ENCODE measurements at regions not wholly inside any gene's neighbourhood (a gene's known extent, or its start where the extent isn't known, plus 50 kb on each side); places are given as distances from the start of the nearest gene placed in this dataset.

DNA sequence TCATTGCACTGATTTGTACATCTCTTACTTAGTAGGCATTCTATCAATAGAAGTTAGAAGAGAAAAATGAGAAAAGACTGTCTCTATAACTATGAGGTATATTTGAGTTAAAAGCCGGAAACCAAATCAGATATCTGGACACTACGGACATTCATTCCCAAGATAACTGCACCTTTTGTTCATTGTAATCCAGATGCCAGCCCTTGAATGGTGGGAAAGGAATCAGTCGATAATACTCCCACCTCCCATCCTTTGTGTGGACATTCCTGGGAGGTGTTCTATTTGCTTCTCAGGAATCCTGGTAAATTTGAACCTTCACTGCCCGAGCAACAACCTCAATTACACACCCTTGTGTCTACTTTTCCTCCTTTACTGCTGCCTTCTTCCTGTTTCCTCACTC, 225.2 kb downstream of the CHD9NB start:
- H3K27ac Mint-ChIP-seq, result no peak overlapping the region
- no peaks in the 10 kb centered on the region for H3K4me1 Mint-ChIP-seq
- H3K4me1 ChIP-seq, result peaks cover 8% of the 10 kb centered on the region
- no peaks in the 10 kb centered on the region for H3K9me3 ChIP-seq (ENCODE audit: low read depth)
- H3K9ac ChIP-seq, result no peak overlapping the region
- TF ChIP-seq, protein P1, sequence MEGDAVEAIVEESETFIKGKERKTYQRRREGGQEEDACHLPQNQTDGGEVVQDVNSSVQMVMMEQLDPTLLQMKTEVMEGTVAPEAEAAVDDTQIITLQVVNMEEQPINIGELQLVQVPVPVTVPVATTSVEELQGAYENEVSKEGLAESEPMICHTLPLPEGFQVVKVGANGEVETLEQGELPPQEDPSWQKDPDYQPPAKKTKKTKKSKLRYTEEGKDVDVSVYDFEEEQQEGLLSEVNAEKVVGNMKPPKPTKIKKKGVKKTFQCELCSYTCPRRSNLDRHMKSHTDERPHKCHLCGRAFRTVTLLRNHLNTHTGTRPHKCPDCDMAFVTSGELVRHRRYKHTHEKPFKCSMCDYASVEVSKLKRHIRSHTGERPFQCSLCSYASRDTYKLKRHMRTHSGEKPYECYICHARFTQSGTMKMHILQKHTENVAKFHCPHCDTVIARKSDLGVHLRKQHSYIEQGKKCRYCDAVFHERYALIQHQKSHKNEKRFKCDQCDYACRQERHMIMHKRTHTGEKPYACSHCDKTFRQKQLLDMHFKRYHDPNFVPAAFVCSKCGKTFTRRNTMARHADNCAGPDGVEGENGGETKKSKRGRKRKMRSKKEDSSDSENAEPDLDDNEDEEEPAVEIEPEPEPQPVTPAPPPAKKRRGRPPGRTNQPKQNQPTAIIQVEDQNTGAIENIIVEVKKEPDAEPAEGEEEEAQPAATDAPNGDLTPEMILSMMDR (IDR thresholded peaks at IDR 0.05), result no peak
- TF ChIP-seq EZH2 (IDR thresholded peaks at IDR 0.05) (no peak), EZH2phosphoT487 (IDR thresholded peaks at IDR 0.05) (no peak)
- no peak overlapping the region for H3K27ac ChIP-seq
- no peaks in the 10 kb centered on the region for H3K36me3 ChIP-seq
- no peaks in the 10 kb centered on the region for H4K20me1 ChIP-seq (ENCODE audit: low read depth)
- H3K4me2 ChIP-seq, result no peak overlapping the region
- no peaks in the 10 kb centered on the region for H3K36me3 Mint-ChIP-seq
- H3F3A ChIP-seq (ENCODE audit: low read depth), result no peaks in the 10 kb centered on the region
- DNase-seq (ENCODE audit: low spot score), result peak; percentile 33
- H3K4me3 Mint-ChIP-seq, result no peak overlapping the region
- H3K9me3 Mint-ChIP-seq, result no peaks in the 10 kb centered on the region
- no peak overlapping the region for H3K4me3 ChIP-seq
- no peaks in the 10 kb centered on the region for H3K79me2 ChIP-seq (ENCODE audit: low read depth)
- H3K27me3 Mint-ChIP-seq (ENCODE audit: insufficient read depth, low read depth), result peaks cover 3% of the 10 kb centered on the region
- no peaks in the 10 kb centered on the region for H3K27me3 ChIP-seq
- H2AFZ ChIP-seq (replicated peaks), result no peak overlapping the region

DNA sequence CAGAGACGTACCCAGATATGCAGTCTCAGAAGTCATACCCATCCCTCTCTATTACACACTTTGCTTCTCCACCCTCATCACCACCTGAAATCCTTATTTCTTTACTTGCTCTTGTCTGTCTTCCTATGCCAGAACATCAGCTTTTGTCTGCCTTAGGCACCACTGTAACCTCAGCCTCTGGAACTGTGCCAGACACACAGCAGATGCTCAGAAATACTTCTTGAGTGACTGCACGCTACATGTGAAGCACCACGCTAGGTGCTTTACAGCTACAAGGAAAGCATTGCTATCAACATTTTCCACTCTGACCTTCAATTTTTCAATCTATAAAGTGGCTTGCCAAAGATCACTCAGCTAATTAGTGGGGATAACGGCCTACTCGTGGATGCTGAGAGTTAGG, 226.8 kb downstream of the CHD9NB start:
- Histone ChIP-seq H2AFZ (replicated peaks) (no peak overlapping the region), H3K79me2 (ENCODE audit: low read depth) (no peaks in the 10 kb centered on the region), H3K4me1 (peaks cover 8% of the 10 kb centered on the region), H3K4me2 (no peak overlapping the region), H3K36me3 (no peaks in the 10 kb centered on the region), H3K4me3 (no peak overlapping the region), H3K27me3 (no peaks in the 10 kb centered on the region), H3K27ac (no peak overlapping the region), H3K9ac (no peak overlapping the region), H4K20me1 (ENCODE audit: low read depth) (no peaks in the 10 kb centered on the region), H3K9me3 (ENCODE audit: low read depth) (no peaks in the 10 kb centered on the region), H3F3A (ENCODE audit: low read depth) (no peaks in the 10 kb centered on the region)
- Mint-ChIP-seq H3K27ac (no peak overlapping the region), H3K4me3 (no peak overlapping the region), H3K9me3 (no peaks in the 10 kb centered on the region), H3K27me3 (ENCODE audit: insufficient read depth, low read depth) (peaks cover 6% of the 10 kb centered on the region), H3K36me3 (no peaks in the 10 kb centered on the region), H3K4me1 (no peaks in the 10 kb centered on the region)
- DNase-seq (ENCODE audit: low spot score), result no peak
- TF ChIP-seq EZH2 (IDR thresholded peaks at IDR 0.05) (no peak), EZH2phosphoT487 (IDR thresholded peaks at IDR 0.05) (no peak)
- TF ChIP-seq, protein P1 (IDR thresholded peaks at IDR 0.05), result no peak

GRCh38 chr16:52819808-52820207, 232.9 kb downstream of the CHD9NB start:
- H3K9me3 Mint-ChIP-seq, result peaks cover 4% of the 10 kb centered on the region
- H3K27ac Mint-ChIP-seq, result peak overlapping the region; percentile 63

More at GRCh38 chr16:52819808-52820207, 232.9 kb downstream of the CHD9NB start:
- no peaks in the 10 kb centered on the region for H4K20me1 ChIP-seq (ENCODE audit: low read depth)
- no peak overlapping the region for H3K4me3 ChIP-seq
- H3K4me2 ChIP-seq, result peak overlapping the region; percentile 52
- H3K79me2 ChIP-seq (ENCODE audit: low read depth), result no peaks in the 10 kb centered on the region
- no peaks in the 10 kb centered on the region for H3K27me3 ChIP-seq
- no peak overlapping the region for H3K9ac ChIP-seq
- H3K36me3 ChIP-seq, result no peaks in the 10 kb centered on the region
- DNase-seq (ENCODE audit: low spot score), result peak; percentile 39
- H3K27ac ChIP-seq, result no peak overlapping the region
- H3K9me3 ChIP-seq (ENCODE audit: low read depth), result no peaks in the 10 kb centered on the region
- Mint-ChIP-seq H3K4me1 (peaks cover 8% of the 10 kb centered on the region), H3K36me3 (no peaks in the 10 kb centered on the region), H3K27me3 (ENCODE audit: insufficient read depth, low read depth) (peaks cover 6% of the 10 kb centered on the region), H3K4me3 (no peak overlapping the region)
- peaks cover 10% of the 10 kb centered on the region for H3K4me1 ChIP-seq
- no peaks in the 10 kb centered on the region for H3F3A ChIP-seq (ENCODE audit: low read depth)
- H2AFZ ChIP-seq (replicated peaks), result peak overlapping the region; percentile 8
- TF ChIP-seq EZH2 (IDR thresholded peaks at IDR 0.05) (no peak), EZH2phosphoT487 (IDR thresholded peaks at IDR 0.05) (no peak)
- TF ChIP-seq, protein P1 (IDR thresholded peaks at IDR 0.05), result no peak

Data from neural progenitor cell (in vitro differentiated cells).